CD14-positive monocyte (primary cell): ENCODE measurements at regions not wholly inside any gene's neighbourhood (a gene's known extent, or its start where the extent isn't known, plus 50 kb on each side); places are given as distances from the start of the nearest gene placed in this dataset.

Experiments used
- DNase-seq, 3 donors: peaks; one replicate each; pipeline ENCODE4 v3.0.0-alpha.2; 2011 to 2022
- H2AFZ ChIP-seq: 2 replicates; pipeline ENCODE4 v1.6.0; 2012; ENCODE audit warnings: mild to moderate bottlenecking, low read depth, low read length, inconsistent platforms; ENCODE audit not compliant: insufficient read depth, poor library complexity, severe bottlenecking
- H3K27ac ChIP-seq, 2 donors: 1 replicate in 1 of 2; 2 replicates in 1 of 2; pipeline ENCODE4 v1.5.1; 2012 to 2013; ENCODE audit warnings: low read length in 2 of 2, control low read depth in 1 of 2, inconsistent platforms in 1 of 2, low read depth in 1 of 2, mild to moderate bottlenecking in 1 of 2
- H3K27me3 ChIP-seq, 2 donors: one replicate each; pipeline versions ENCODE4 v1.6.0 to v1.6.1; 2011 to 2013; ENCODE audit warnings: low read length in 2 of 2; ENCODE audit not compliant: control insufficient read depth in 2 of 2, insufficient read depth in 2 of 2
- H3K36me3 ChIP-seq, 2 donors: replicated peaks in 1 of 2; 1 replicate in 1 of 2; 2 replicates in 1 of 2; pipeline versions ENCODE4 v1.5.1 to v1.6.1; 2012 to 2013; ENCODE audit warnings: low read length in 2 of 2, control low read depth in 1 of 2, inconsistent platforms in 1 of 2, mild to moderate bottlenecking in 1 of 2; ENCODE audit not compliant: insufficient read depth in 2 of 2, control insufficient read depth in 1 of 2
- H3K4me1 ChIP-seq, 2 donors: 1 replicate in 1 of 2; 2 replicates in 1 of 2; pipeline versions ENCODE4 v1.5.1 to v1.6.1; 2012 to 2013; ENCODE audit warnings: low read length in 2 of 2, control low read depth in 1 of 2, inconsistent platforms in 1 of 2, mild to moderate bottlenecking in 1 of 2, moderate library complexity in 1 of 2; ENCODE audit not compliant: insufficient read depth in 2 of 2, control insufficient read depth in 1 of 2
- H3K4me2 ChIP-seq: replicated peaks from 2 replicates; pipeline ENCODE3; 2012; ENCODE audit warnings: low read length, moderate library complexity, mild to moderate bottlenecking; ENCODE audit not compliant: poor library complexity, severe bottlenecking; ENCODE audit errors: extremely low read depth
- H3K4me3 ChIP-seq, 3 experiments: fragments of 200-600 bp in 1 of 3; sonication (generic) in 1 of 3; replicated peaks in 1 of 3; 1 replicate in 2 of 3; 2 replicates in 1 of 3; pipeline ENCODE4 v1.5.1; 2011 to 2013; ENCODE audit warnings: low read length in 3 of 3, mild to moderate bottlenecking in 3 of 3, control low read depth in 2 of 3, low read depth in 2 of 3, inconsistent platforms in 1 of 3, moderate library complexity in 1 of 3
- H3K79me2 ChIP-seq: 2 replicates; pipeline ENCODE4 v1.6.0; 2012; ENCODE audit warnings: mild to moderate bottlenecking, control low read depth, inconsistent platforms, low read length, moderate library complexity; ENCODE audit not compliant: insufficient read depth
- H3K9ac ChIP-seq: 2 replicates; pipeline ENCODE4 v1.6.0; 2017; ENCODE audit warnings: low read length, mild to moderate bottlenecking; ENCODE audit not compliant: insufficient read depth, poor library complexity, severe bottlenecking
- H3K9me3 ChIP-seq, 2 donors: replicated peaks in 1 of 2; 1 replicate in 1 of 2; 2 replicates in 1 of 2; pipeline versions ENCODE4 v1.5.1 to v1.6.1; 2012 to 2013; ENCODE audit warnings: low read length in 2 of 2, control low read depth in 1 of 2; ENCODE audit not compliant: control insufficient read depth in 1 of 2, insufficient read depth in 1 of 2
- H4K20me1 ChIP-seq: 2 replicates; pipeline ENCODE4 v1.6.0; 2012; ENCODE audit warnings: mild to moderate bottlenecking, low read length, control low read depth, moderate library complexity; ENCODE audit not compliant: insufficient read depth
- H3K27ac Mint-ChIP-seq, 7 donors: one replicate each; pipeline ENCODE4 v1.8.0; 2020; ENCODE audit warnings: mild to moderate bottlenecking in 7 of 7, mixed read lengths in 7 of 7, moderate library complexity in 6 of 7, inconsistent platforms in 2 of 7
- H3K27me3 Mint-ChIP-seq, 3 donors: one replicate each; pipeline ENCODE4 v1.8.0; 2021 to 2022; ENCODE audit warnings: low read depth in 3 of 3, mild to moderate bottlenecking in 3 of 3, mixed read lengths in 3 of 3, moderate library complexity in 3 of 3, inconsistent platforms in 1 of 3
- H3K36me3 Mint-ChIP-seq, 2 donors: one replicate each; pipeline ENCODE4 v1.8.0; 2020; ENCODE audit warnings: mixed read lengths in 2 of 2, inconsistent platforms in 1 of 2, mild to moderate bottlenecking in 1 of 2
- H3K4me1 Mint-ChIP-seq: one replicate; pipeline ENCODE4 v1.8.0; 2020; ENCODE audit warnings: mild to moderate bottlenecking, mixed read lengths
- H3K4me3 Mint-ChIP-seq, 2 donors: one replicate each; pipeline ENCODE4 v1.8.0; 2020; ENCODE audit warnings: mild to moderate bottlenecking in 2 of 2, mixed read lengths in 2 of 2, moderate library complexity in 1 of 2
- H3K9me3 Mint-ChIP-seq, 7 donors: one replicate each; pipeline ENCODE4 v1.8.0; 2020 to 2022; ENCODE audit warnings: mixed read lengths in 7 of 7, mild to moderate bottlenecking in 6 of 7, moderate library complexity in 6 of 7, inconsistent platforms in 2 of 7
- CTCF ChIP-seq: fragments of 200-600 bp; IDR thresholded peaks from one replicate; pipeline ENCODE4 v1.8.0; 2022; ENCODE audit warnings: antibody characterized with exemption, mild to moderate bottlenecking
- WGBS: methylation state at CpG from one replicate; pipeline ENCODE4 v1.1.5; 2013; ENCODE audit warnings: missing lambda C conversion rate; ENCODE audit not compliant: insufficient coverage; 5-methylcytosine and 5-hydroxymethylcytosine counted together
- intact Hi-C, 2 donors: fragments of 100-400 bp; cut with micrococcal nuclease; formaldehyde crosslinking; loops; one replicate each; pipeline versions ENCODE4 v1.15.0 to v1.15.1; 2023

DNA sequence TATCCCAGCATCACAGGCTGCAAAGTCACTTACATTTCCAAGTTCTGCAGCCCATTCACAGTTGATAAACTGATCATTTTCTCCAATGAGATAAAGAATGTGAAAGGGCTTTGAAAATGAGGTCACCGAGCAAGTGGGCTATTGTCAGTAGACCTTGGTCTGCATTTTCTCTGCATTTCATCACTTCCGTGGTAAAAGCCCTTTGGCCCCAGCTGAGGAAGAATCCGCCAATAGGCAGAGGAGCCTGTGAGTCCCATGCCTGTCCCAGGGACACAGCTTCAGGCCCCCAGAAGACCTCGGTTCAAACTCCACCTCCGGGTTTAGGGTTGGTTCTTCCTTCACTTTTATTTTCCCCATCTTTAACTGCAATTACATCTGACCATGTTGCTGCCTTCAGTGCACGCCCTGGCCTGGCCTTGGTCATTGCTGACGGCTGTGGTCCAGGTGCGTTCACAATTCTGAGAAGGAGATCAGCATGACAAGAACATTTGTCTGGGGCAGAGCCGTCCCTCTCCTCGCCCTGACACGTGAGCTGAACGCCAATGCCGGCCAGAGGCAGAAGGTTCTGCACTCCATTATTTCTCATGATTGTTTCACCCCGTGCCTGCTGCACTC lies 292.5 kb downstream of the TCERG1L start:
- Mint-ChIP-seq H3K27ac (no peak overlapping the region), H3K4me1 (no peaks in the 10 kb centered on the region), H3K4me3 (no peak overlapping the region), H3K9me3 (peaks cover 0 to 2% (median 0%) of the 10 kb centered on the region in 7 donors), H3K36me3 (no peaks in the 10 kb centered on the region), H3K27me3 (peaks cover 0 to 4% (median 2%) of the 10 kb centered on the region in 3 donors)
- H3K27me3 ChIP-seq: no peaks in the 10 kb centered on the region
- 77% methylated on average over 12 of the region's 14 CpGs for WGBS
- no peaks in the 10 kb centered on the region for H3K9me3 ChIP-seq
- no peaks in the 10 kb centered on the region for H3K79me2 ChIP-seq
- intact Hi-C loops: no loop called here
- no peak overlapping the region for H3K27ac ChIP-seq
- TF ChIP-seq CTCF: no peak
- H3K9ac ChIP-seq: no peak overlapping the region
- no peak overlapping the region for H2AFZ ChIP-seq
- no peak overlapping the region for H3K4me3 ChIP-seq
- H3K4me2 ChIP-seq: no peak overlapping the region
- no peaks in the 10 kb centered on the region for H4K20me1 ChIP-seq
- no peaks in the 10 kb centered on the region for H3K4me1 ChIP-seq
- H3K36me3 ChIP-seq: no peaks in the 10 kb centered on the region
- DNase-seq: no peak

- H3K9me3 Mint-ChIP-seq: peaks cover 0 to 2% (median 0%) of the 10 kb centered on the region in 7 donors
These were observed 291.8 kb downstream of the TCERG1L start for GRCh38 chr10:131019696-131020095.

More at GRCh38 chr10:131019696-131020095, 291.8 kb downstream of the TCERG1L start:
- DNase-seq: no peak
- no peaks in the 10 kb centered on the region for H3K4me1 ChIP-seq
- Mint-ChIP-seq H3K27ac (no peak overlapping the region), H3K4me1 (no peaks in the 10 kb centered on the region), H3K4me3 (no peak overlapping the region), H3K27me3 (peaks cover 0 to 4% (median 2%) of the 10 kb centered on the region in 3 donors), H3K36me3 (no peaks in the 10 kb centered on the region)
- no peaks in the 10 kb centered on the region for H3K36me3 ChIP-seq
- H4K20me1 ChIP-seq: no peaks in the 10 kb centered on the region
- no peak overlapping the region for H3K9ac ChIP-seq
- intact Hi-C loops: no loop called here
- H3K4me2 ChIP-seq: no peak overlapping the region
- H3K27ac ChIP-seq: no peak overlapping the region
- H3K27me3 ChIP-seq: no peaks in the 10 kb centered on the region
- TF ChIP-seq CTCF: no peak
- no peaks in the 10 kb centered on the region for H3K9me3 ChIP-seq
- no peak overlapping the region for H3K4me3 ChIP-seq
- 83% methylated on average over 10 of the region's 11 CpGs for WGBS
- H3K79me2 ChIP-seq: no peaks in the 10 kb centered on the region
- H2AFZ ChIP-seq: no peak overlapping the region
